ENCODE measurements at regions not wholly inside any gene's neighbourhood (a gene's known extent, or its start where the extent isn't known, plus 50 kb on each side); places are given as distances from the start of the nearest gene placed in this dataset.

- H3K4me1 Mint-ChIP-seq = no peaks in the 10 kb centered on the region
- no peak for ATAC-seq (ENCODE audit: low read depth in 2 of 2)
- H3K4me3 Mint-ChIP-seq = no peak overlapping the region
- H3K9me3 Mint-ChIP-seq = peaks cover 0 to 27% (median 9%) of the 10 kb centered on the region in 7 donors
- H3K27ac ChIP-seq (ENCODE audit: insufficient read depth, low read length, poor library complexity, severe bottlenecking) = no peak overlapping the region
- no peak overlapping the region for H3K4me3 ChIP-seq (ENCODE audit: low read depth, low read length)
- no peak for DNase-seq
- H3K9me3 ChIP-seq (ENCODE audit: control insufficient read depth in 2 of 2, low read length in 2 of 2) = peaks cover 13 to 15% of the 10 kb centered on the region in 2 experiments
- H3K36me3 ChIP-seq (ENCODE audit: control insufficient read depth, insufficient read depth, low read length) = no peaks in the 10 kb centered on the region
- H3K27me3 Mint-ChIP-seq = no peaks in the 10 kb centered on the region
- H3K36me3 Mint-ChIP-seq = no peaks in the 10 kb centered on the region
- H3K4me1 ChIP-seq (ENCODE audit: control insufficient read depth, insufficient read depth, low read length, poor library complexity, severe bottlenecking) = no peaks in the 10 kb centered on the region
- peaks cover 1% of the 10 kb centered on the region for H3K27me3 ChIP-seq (ENCODE audit: control insufficient read depth, insufficient read depth, low read length)
- H3K27ac Mint-ChIP-seq = no peak overlapping the region
Observed at GRCh38 chr3:53949541-53949940, 57.9 kb upstream of the SELENOK start.

GRCh38 chr3:53948174-53948573 lies 56.5 kb upstream of the SELENOK start:
- H3K36me3 Mint-ChIP-seq = no peaks in the 10 kb centered on the region
- no peak overlapping the region for H3K4me3 Mint-ChIP-seq
- peaks cover 1% of the 10 kb centered on the region for H3K27me3 ChIP-seq (ENCODE audit: control insufficient read depth, insufficient read depth, low read length)
- H3K27ac Mint-ChIP-seq = no peak overlapping the region
- H3K9me3 Mint-ChIP-seq = peaks cover 0 to 27% (median 9%) of the 10 kb centered on the region in 7 donors
- no peak overlapping the region for H3K4me3 ChIP-seq (ENCODE audit: low read depth, low read length)
- no peaks in the 10 kb centered on the region for H3K4me1 ChIP-seq (ENCODE audit: control insufficient read depth, insufficient read depth, low read length, poor library complexity, severe bottlenecking)
- H3K9me3 ChIP-seq (ENCODE audit: control insufficient read depth in 2 of 2, low read length in 2 of 2) = peaks cover 13 to 15% of the 10 kb centered on the region in 2 experiments
- no peak for ATAC-seq (ENCODE audit: low read depth in 2 of 2)
- H3K36me3 ChIP-seq (ENCODE audit: control insufficient read depth, insufficient read depth, low read length) = no peaks in the 10 kb centered on the region
- no peak for DNase-seq
- no peaks in the 10 kb centered on the region for H3K4me1 Mint-ChIP-seq
- peaks cover 9% of the 10 kb centered on the region for H3K27me3 Mint-ChIP-seq
- H3K27ac ChIP-seq (ENCODE audit: insufficient read depth, low read length, poor library complexity, severe bottlenecking) = no peak overlapping the region

- no peaks in the 10 kb centered on the region for H3K4me1 ChIP-seq (ENCODE audit: control insufficient read depth, insufficient read depth, low read length, poor library complexity, severe bottlenecking)
- H3K36me3 ChIP-seq (ENCODE audit: control insufficient read depth, insufficient read depth, low read length) = no peaks in the 10 kb centered on the region
- H3K9me3 ChIP-seq (ENCODE audit: control insufficient read depth in 2 of 2, low read length in 2 of 2) = peaks cover 13 to 15% of the 10 kb centered on the region in 2 experiments
- H3K9me3 Mint-ChIP-seq = peaks cover 0 to 27% (median 7%) of the 10 kb centered on the region in 7 donors
- H3K4me3 ChIP-seq (ENCODE audit: low read depth, low read length) = no peak overlapping the region
- DNase-seq = no peak
- no peak overlapping the region for H3K27ac Mint-ChIP-seq
- peaks cover 8% of the 10 kb centered on the region for H3K27me3 ChIP-seq (ENCODE audit: control insufficient read depth, insufficient read depth, low read length)
- H3K27me3 Mint-ChIP-seq = peaks cover 14% of the 10 kb centered on the region
- no peak overlapping the region for H3K4me3 Mint-ChIP-seq
- no peak for ATAC-seq (ENCODE audit: low read depth in 2 of 2)
- H3K4me1 Mint-ChIP-seq = no peaks in the 10 kb centered on the region
- H3K36me3 Mint-ChIP-seq = no peaks in the 10 kb centered on the region
- no peak overlapping the region for H3K27ac ChIP-seq (ENCODE audit: insufficient read depth, low read length, poor library complexity, severe bottlenecking)
Observed at GRCh38 chr3:53944028-53944427, 52.4 kb upstream of the SELENOK start.

- Histone ChIP-seq H3K4me3 (ENCODE audit: low read depth, low read length) (no peak overlapping the region), H3K36me3 (ENCODE audit: control insufficient read depth, insufficient read depth, low read length) (no peaks in the 10 kb centered on the region), H3K4me1 (ENCODE audit: control insufficient read depth, insufficient read depth, low read length, poor library complexity, severe bottlenecking) (no peaks in the 10 kb centered on the region), H3K27ac (ENCODE audit: insufficient read depth, low read length, poor library complexity, severe bottlenecking) (no peak overlapping the region), H3K9me3 (ENCODE audit: control insufficient read depth in 2 of 2, low read length in 2 of 2) (peaks cover 7 to 9% of the 10 kb centered on the region in 2 experiments), H3K27me3 (ENCODE audit: control insufficient read depth, insufficient read depth, low read length) (peaks cover 15% of the 10 kb centered on the region)
- Mint-ChIP-seq H3K4me3 (no peak overlapping the region), H3K9me3 (peaks cover 0 to 13% (median 7%) of the 10 kb centered on the region in 7 donors), H3K4me1 (peaks cover 0 to 4% (median 0%) of the 10 kb centered on the region in 4 donors), H3K27me3 (peaks cover 21% of the 10 kb centered on the region), H3K27ac (no peak overlapping the region), H3K36me3 (no peaks in the 10 kb centered on the region)
- no peak for ATAC-seq (ENCODE audit: low read depth in 2 of 2)
- no peak for DNase-seq
Observed at GRCh38 chr3:53941950-53942349, 50.3 kb upstream of the SELENOK start.
